Breast epithelium (tissue), 3 donors: ENCODE measurements at regions not wholly inside any gene's neighbourhood (a gene's known extent, or its start where the extent isn't known, plus 50 kb on each side); places are given as distances from the start of the nearest gene placed in this dataset.

ENCODE experiments used
- POLR2A ChIP-seq: fragments of 450-650 bp; IDR thresholded peaks from one replicate; pipeline ENCODE4 v1.6.1; 2016; ENCODE audit warnings: antibody characterized with exemption, mild to moderate bottlenecking, moderate library complexity
- POLR2AphosphoS5 ChIP-seq, 3 donors: sonication (generic); formaldehyde crosslinking; IDR thresholded peaks; one replicate each; pipeline ENCODE4 v1.6.1; 2017; ENCODE audit warnings: antibody characterized with exemption in 3 of 3
- TF ChIP-seq, protein P1 (sequence below), 3 donors: fragments of 450-650 bp; IDR thresholded peaks; one replicate each; pipeline ENCODE4 v1.5.1; 2016 to 2017; ENCODE audit warnings: antibody characterized with exemption in 3 of 3, mild to moderate bottlenecking in 3 of 3, moderate library complexity in 3 of 3

DNA sequence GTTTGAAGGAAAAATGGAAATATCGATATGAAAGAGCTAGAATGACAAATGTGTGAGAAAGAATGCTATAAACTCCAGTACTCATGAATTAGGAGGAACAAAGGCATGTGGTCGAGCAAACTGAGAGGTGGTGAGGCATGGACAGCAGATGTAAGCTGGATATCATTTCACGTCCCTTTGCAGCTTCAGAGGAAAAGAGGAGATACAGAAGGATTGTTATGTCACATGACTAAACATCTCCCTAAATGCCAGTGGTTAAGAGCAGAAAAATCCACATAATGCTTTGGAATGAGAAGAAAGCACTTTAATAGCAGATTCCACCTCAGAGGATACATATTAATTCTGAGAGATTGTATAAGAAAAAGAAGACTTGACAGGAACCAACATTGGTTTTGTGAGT is 248.7 kb downstream of the ZIC4 start:
- TF ChIP-seq, protein P1, sequence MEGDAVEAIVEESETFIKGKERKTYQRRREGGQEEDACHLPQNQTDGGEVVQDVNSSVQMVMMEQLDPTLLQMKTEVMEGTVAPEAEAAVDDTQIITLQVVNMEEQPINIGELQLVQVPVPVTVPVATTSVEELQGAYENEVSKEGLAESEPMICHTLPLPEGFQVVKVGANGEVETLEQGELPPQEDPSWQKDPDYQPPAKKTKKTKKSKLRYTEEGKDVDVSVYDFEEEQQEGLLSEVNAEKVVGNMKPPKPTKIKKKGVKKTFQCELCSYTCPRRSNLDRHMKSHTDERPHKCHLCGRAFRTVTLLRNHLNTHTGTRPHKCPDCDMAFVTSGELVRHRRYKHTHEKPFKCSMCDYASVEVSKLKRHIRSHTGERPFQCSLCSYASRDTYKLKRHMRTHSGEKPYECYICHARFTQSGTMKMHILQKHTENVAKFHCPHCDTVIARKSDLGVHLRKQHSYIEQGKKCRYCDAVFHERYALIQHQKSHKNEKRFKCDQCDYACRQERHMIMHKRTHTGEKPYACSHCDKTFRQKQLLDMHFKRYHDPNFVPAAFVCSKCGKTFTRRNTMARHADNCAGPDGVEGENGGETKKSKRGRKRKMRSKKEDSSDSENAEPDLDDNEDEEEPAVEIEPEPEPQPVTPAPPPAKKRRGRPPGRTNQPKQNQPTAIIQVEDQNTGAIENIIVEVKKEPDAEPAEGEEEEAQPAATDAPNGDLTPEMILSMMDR (IDR thresholded peaks at IDR 0.05) = no peak
- no peak for TF ChIP-seq POLR2AphosphoS5 (IDR thresholded peaks at IDR 0.05)
- no peak for TF ChIP-seq POLR2A
